ENCODE measurements at regions not wholly inside any gene's neighbourhood (a gene's known extent, or its start where the extent isn't known, plus 50 kb on each side); places are given as distances from the start of the nearest gene placed in this dataset.

GRCh38 chr4:123278755-123279154 is 117.8 kb upstream of the SPRY1 start:
- FAIRE-seq: no peak
- H3K4me1 ChIP-seq: no peaks in the 10 kb centered on the region
- intact Hi-C loops (cut with DNase I): no loop called here
- no peak for TF ChIP-seq CTCF (IDR thresholded peaks at IDR 0.05)
- no peaks in the 10 kb centered on the region for H3K36me3 ChIP-seq
- no peak for DNase-seq
- 94 to 97% methylated on average over 3 of the region's 3 CpGs for WGBS, 2 donors
- ATAC-seq: no peak
- no peak overlapping the region for H3K27ac ChIP-seq
- no peaks in the 10 kb centered on the region for H3K9me3 ChIP-seq
- H3K27me3 ChIP-seq: no peaks in the 10 kb centered on the region
- no peak overlapping the region for H3K4me3 ChIP-seq

- H3K27ac ChIP-seq: no peak overlapping the region
- WGBS, 2 donors: 95 to 97% methylated on average over 3 of the region's 3 CpGs
- no peak for TF ChIP-seq CTCF (IDR thresholded peaks at IDR 0.05)
- no peak for ATAC-seq
- no peak for DNase-seq
- no peaks in the 10 kb centered on the region for H3K4me1 ChIP-seq
- no peak for FAIRE-seq
- intact Hi-C loops (cut with DNase I): no loop called here
- no peaks in the 10 kb centered on the region for H3K27me3 ChIP-seq
- no peaks in the 10 kb centered on the region for H3K36me3 ChIP-seq
- H3K4me3 ChIP-seq: no peak overlapping the region
- H3K9me3 ChIP-seq: no peaks in the 10 kb centered on the region
Measured at GRCh38 chr4:123283371-123283895, 113.2 kb upstream of the SPRY1 start.

GRCh38 chr4:123284168-123284567 is 112.4 kb upstream of the SPRY1 start:
- H3K27me3 ChIP-seq: no peaks in the 10 kb centered on the region
- WGBS, 2 donors: 31 to 41% methylated on average over 2 of the region's 2 CpGs

GRCh38 chr4:123286903-123287466 is 109.6 kb upstream of the SPRY1 start:
- no peak overlapping the region for H3K27ac ChIP-seq
- intact Hi-C loops (cut with DNase I): no loop called here
- no peaks in the 10 kb centered on the region for H3K36me3 ChIP-seq
- FAIRE-seq (no peak), ATAC-seq (no peak), DNase-seq (no peak)
- no peak overlapping the region for H3K4me3 ChIP-seq
- 96 to 98% methylated on average over 2 of the region's 2 CpGs for WGBS, 2 donors
- H3K4me1 ChIP-seq: no peaks in the 10 kb centered on the region
- H3K27me3 ChIP-seq: no peaks in the 10 kb centered on the region
- H3K9me3 ChIP-seq: no peaks in the 10 kb centered on the region
- no peak for TF ChIP-seq CTCF (IDR thresholded peaks at IDR 0.05)

More at GRCh38 chr4:123284168-123284567, 112.4 kb upstream of the SPRY1 start:
- Histone ChIP-seq H3K36me3 (no peaks in the 10 kb centered on the region), H3K4me3 (no peak overlapping the region), H3K4me1 (no peaks in the 10 kb centered on the region), H3K9me3 (no peaks in the 10 kb centered on the region), H3K27ac (no peak overlapping the region)
- DNase-seq: no peak
- ATAC-seq: peak in 1 of 4 donors; percentile 22
- TF ChIP-seq CTCF (IDR thresholded peaks at IDR 0.05): no peak
- intact Hi-C loops (cut with DNase I): no loop called here
- FAIRE-seq: no peak

GRCh38 chr4:123288309-123289025 is 108.1 kb upstream of the SPRY1 start:
- Histone ChIP-seq H3K27me3 (no peaks in the 10 kb centered on the region), H3K4me3 (no peak overlapping the region), H3K4me1 (no peaks in the 10 kb centered on the region), H3K36me3 (no peaks in the 10 kb centered on the region), H3K9me3 (no peaks in the 10 kb centered on the region), H3K27ac (no peak overlapping the region)
- intact Hi-C loops (cut with DNase I): no loop called here
- TF ChIP-seq CTCF (IDR thresholded peaks at IDR 0.05): no peak
- DNase-seq (no peak), FAIRE-seq (no peak), ATAC-seq (no peak)
- WGBS, 2 donors: 91 to 93% methylated on average over 3 of the region's 3 CpGs

All from pancreas (tissue), 10 donors.